ENCODE measurements at regions not wholly inside any gene's neighbourhood (a gene's known extent, or its start where the extent isn't known, plus 50 kb on each side); places are given as distances from the start of the nearest gene placed in this dataset.

DNA sequence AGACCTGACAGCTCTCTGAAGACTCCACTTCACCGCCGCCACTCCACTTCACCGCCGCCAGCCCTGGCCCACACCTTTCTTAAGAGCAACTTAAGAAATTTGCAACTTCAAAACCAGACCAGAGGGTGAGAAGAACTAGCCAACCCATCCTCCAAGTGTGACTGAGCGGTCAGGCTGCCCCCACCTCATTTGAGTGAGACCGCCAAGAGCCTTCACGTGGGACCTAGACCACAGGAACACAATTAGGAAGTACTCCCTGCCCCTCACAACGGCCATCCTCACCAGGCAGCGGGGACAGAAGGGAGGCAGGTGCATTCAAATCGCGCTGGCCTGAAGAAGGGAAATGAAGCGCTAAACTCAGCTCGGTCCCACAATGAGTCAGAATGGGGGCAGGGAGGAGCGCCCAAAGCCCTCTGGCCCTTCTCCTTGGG lies 156.8 kb upstream of the BCL6 start:
- no peaks in the 10 kb centered on the region for H3K9me3 ChIP-seq (ENCODE audit: control insufficient read depth, low read length)
- no peaks in the 10 kb centered on the region for H3K79me2 ChIP-seq
- H3K4me2 ChIP-seq (ENCODE audit: low read length) = no peak overlapping the region
- no peaks in the 10 kb centered on the region for H3K27me3 ChIP-seq (ENCODE audit: control insufficient read depth, insufficient read depth, low read length)
- H3K36me3 ChIP-seq (ENCODE audit: control insufficient read depth, insufficient read depth, low read length) = no peaks in the 10 kb centered on the region
- H3K4me1 ChIP-seq = no peaks in the 10 kb centered on the region
- H3K27ac ChIP-seq = no peak overlapping the region
- TF ChIP-seq, protein P1, sequence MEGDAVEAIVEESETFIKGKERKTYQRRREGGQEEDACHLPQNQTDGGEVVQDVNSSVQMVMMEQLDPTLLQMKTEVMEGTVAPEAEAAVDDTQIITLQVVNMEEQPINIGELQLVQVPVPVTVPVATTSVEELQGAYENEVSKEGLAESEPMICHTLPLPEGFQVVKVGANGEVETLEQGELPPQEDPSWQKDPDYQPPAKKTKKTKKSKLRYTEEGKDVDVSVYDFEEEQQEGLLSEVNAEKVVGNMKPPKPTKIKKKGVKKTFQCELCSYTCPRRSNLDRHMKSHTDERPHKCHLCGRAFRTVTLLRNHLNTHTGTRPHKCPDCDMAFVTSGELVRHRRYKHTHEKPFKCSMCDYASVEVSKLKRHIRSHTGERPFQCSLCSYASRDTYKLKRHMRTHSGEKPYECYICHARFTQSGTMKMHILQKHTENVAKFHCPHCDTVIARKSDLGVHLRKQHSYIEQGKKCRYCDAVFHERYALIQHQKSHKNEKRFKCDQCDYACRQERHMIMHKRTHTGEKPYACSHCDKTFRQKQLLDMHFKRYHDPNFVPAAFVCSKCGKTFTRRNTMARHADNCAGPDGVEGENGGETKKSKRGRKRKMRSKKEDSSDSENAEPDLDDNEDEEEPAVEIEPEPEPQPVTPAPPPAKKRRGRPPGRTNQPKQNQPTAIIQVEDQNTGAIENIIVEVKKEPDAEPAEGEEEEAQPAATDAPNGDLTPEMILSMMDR (IDR thresholded peaks at IDR 0.05) = no peak
- no peak overlapping the region for H2AFZ ChIP-seq
- no peak overlapping the region for H3K4me3 ChIP-seq (ENCODE audit: low read depth, low read length)
- no peak overlapping the region for H3K9ac ChIP-seq

DNA sequence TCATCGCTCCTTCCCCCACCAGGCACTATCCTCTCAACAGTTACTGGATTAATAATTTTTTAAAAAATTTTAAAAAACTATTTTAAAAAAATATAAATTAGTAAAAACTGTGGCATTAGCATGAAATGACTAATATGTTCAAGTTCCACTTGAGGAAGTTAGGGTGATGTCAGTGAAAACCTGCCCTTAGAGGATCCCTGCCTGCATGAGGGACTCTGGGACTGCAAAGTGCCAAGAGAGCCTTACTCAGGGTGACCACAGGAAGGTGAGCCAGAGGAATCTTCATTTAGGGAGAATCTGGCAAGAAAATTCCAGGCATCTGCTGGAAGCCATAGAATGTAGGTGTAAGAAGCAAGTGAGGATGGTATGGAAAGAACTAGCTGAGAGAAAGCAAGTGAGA lies 157.7 kb upstream of the BCL6 start:
- Histone ChIP-seq H3K79me2 (no peaks in the 10 kb centered on the region), H3K4me3 (ENCODE audit: low read depth, low read length) (no peak overlapping the region), H3K36me3 (ENCODE audit: control insufficient read depth, insufficient read depth, low read length) (no peaks in the 10 kb centered on the region), H2AFZ (no peak overlapping the region), H3K27me3 (ENCODE audit: control insufficient read depth, insufficient read depth, low read length) (no peaks in the 10 kb centered on the region), H3K9me3 (ENCODE audit: control insufficient read depth, low read length) (no peaks in the 10 kb centered on the region), H3K4me1 (no peaks in the 10 kb centered on the region), H3K9ac (no peak overlapping the region), H3K27ac (no peak overlapping the region), H3K4me2 (ENCODE audit: low read length) (no peak overlapping the region)
- TF ChIP-seq, protein P1 (IDR thresholded peaks at IDR 0.05) = no peak

DNA sequence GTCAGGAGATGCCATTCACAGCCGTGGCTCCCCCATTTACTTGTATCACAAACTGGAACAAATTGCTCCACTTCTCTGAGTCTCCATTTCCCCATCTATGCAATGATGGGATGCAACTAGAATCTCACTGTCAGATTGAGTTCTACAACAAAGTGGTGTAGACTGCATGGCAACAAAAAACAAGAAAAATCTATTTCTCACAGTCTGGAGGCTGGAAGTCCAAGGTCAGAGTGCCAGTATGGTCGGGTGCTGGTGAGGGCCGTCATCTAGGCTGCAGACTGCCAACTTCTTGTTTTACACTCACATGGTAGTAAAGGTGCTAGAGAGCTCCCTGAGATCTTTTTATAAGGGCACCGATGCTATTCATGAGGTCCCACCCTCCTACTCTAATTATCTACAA lies 158.4 kb upstream of the BCL6 start:
- no peak overlapping the region for H3K4me2 ChIP-seq (ENCODE audit: low read length)
- no peak overlapping the region for H2AFZ ChIP-seq
- no peaks in the 10 kb centered on the region for H3K4me1 ChIP-seq
- H3K9ac ChIP-seq = no peak overlapping the region
- no peaks in the 10 kb centered on the region for H3K9me3 ChIP-seq (ENCODE audit: control insufficient read depth, low read length)
- H3K4me3 ChIP-seq (ENCODE audit: low read depth, low read length) = no peak overlapping the region
- no peak overlapping the region for H3K27ac ChIP-seq
- TF ChIP-seq, protein P1 (IDR thresholded peaks at IDR 0.05) = no peak
- no peaks in the 10 kb centered on the region for H3K27me3 ChIP-seq (ENCODE audit: control insufficient read depth, insufficient read depth, low read length)
- no peaks in the 10 kb centered on the region for H3K79me2 ChIP-seq
- H3K36me3 ChIP-seq (ENCODE audit: control insufficient read depth, insufficient read depth, low read length) = no peaks in the 10 kb centered on the region

DNA sequence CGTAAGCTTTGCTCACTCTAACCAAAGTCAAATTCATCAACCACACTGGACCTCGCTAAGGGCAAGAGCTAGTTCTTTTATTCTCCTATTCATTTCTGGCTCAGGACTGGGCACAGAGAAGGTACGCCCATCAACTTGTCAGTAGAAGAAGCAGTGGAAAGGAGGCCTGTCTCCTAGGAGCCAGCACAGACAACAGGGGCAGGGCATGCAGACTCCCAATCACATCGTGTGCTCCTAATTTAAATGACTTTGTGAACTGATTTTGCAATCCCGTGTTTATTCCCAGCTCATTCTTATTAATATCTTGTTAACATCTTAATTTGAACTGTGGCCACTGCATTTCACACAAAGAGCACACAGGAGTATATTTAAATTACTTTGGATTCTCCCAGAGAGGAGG lies 161.1 kb upstream of the BCL6 start:
- no peak overlapping the region for H3K4me2 ChIP-seq (ENCODE audit: low read length)
- no peaks in the 10 kb centered on the region for H3K27me3 ChIP-seq (ENCODE audit: control insufficient read depth, insufficient read depth, low read length)
- TF ChIP-seq, protein P1 (IDR thresholded peaks at IDR 0.05) = no peak
- no peaks in the 10 kb centered on the region for H3K36me3 ChIP-seq (ENCODE audit: control insufficient read depth, insufficient read depth, low read length)
- H2AFZ ChIP-seq = no peak overlapping the region
- H3K9ac ChIP-seq = no peak overlapping the region
- no peaks in the 10 kb centered on the region for H3K4me1 ChIP-seq
- no peaks in the 10 kb centered on the region for H3K9me3 ChIP-seq (ENCODE audit: control insufficient read depth, low read length)
- H3K4me3 ChIP-seq (ENCODE audit: low read depth, low read length) = no peak overlapping the region
- no peak overlapping the region for H3K27ac ChIP-seq
- no peaks in the 10 kb centered on the region for H3K79me2 ChIP-seq

DNA sequence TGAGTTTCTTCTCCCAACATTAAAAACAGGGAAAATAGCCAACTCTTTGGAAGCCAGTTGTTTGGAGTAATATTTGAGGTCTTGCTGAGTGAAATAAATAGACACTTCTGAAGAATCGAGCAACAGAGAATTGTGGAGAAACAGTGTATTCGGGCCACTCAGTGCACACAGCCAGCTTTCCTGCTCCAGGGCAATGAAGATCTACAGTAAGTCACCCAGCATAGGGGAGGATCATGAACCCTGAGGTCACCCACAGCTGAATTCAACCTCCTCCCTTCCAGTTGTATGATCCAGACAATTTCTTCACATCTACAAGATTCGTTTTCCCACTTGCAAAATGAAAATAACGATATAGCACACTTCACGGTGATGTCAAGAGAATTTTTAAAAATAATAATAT lies 161.7 kb upstream of the BCL6 start:
- Histone ChIP-seq H3K4me2 (ENCODE audit: low read length) (no peak overlapping the region), H3K79me2 (no peaks in the 10 kb centered on the region), H3K36me3 (ENCODE audit: control insufficient read depth, insufficient read depth, low read length) (no peaks in the 10 kb centered on the region), H3K27ac (no peak overlapping the region), H2AFZ (no peak overlapping the region), H3K4me1 (no peaks in the 10 kb centered on the region), H3K4me3 (ENCODE audit: low read depth, low read length) (no peak overlapping the region), H3K9me3 (ENCODE audit: control insufficient read depth, low read length) (no peaks in the 10 kb centered on the region), H3K9ac (no peak overlapping the region), H3K27me3 (ENCODE audit: control insufficient read depth, insufficient read depth, low read length) (no peaks in the 10 kb centered on the region)
- TF ChIP-seq, protein P1 (IDR thresholded peaks at IDR 0.05) = no peak
